ENCODE measurements at regions not wholly inside any gene's neighbourhood (a gene's known extent, or its start where the extent isn't known, plus 50 kb on each side); places are given as distances from the start of the nearest gene placed in this dataset.

GRCh38 chr13:30128591-30128990 is 178.8 kb downstream of the KATNAL1 start:
- TF ChIP-seq POLR2A (IDR thresholded peaks at IDR 0.05), result no peak
- no peak for TF ChIP-seq CTCF (IDR thresholded peaks at IDR 0.05)
- TF ChIP-seq EP300 (IDR thresholded peaks at IDR 0.05), result no peak
